ENCODE measurements at regions not wholly inside any gene's neighbourhood (a gene's known extent, or its start where the extent isn't known, plus 50 kb on each side); places are given as distances from the start of the nearest gene placed in this dataset.

DNA sequence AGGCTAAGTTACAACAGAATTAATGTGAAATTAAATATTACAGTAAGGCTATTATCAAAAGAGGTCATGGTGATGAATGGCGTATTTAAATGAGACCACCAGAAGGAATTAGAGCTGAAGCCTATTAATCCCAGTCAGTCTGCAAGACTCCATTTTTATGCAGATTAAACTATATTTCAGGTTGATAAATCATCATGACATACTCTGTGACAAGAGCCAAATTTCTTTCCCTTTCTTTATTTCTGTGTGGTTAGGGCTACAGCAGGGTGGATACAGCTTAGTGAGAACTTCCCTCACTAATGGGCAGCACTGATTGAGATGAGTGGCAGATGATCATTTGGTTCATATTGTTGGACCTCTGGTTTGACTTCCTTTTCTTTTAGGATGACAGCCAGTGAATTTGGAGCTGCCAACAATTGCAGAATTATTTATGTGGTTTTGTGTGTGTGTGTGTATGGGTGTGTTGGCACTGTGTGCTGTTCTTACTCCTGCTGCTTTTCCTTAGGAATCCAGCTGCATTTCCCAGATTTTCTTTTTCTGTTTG, 481.3 kb downstream of the PIK3C3 start:
- Histone ChIP-seq H3T11ph (ENCODE audit: low read length) (no peak overlapping the region), H2BK12ac (ENCODE audit: insufficient read length, low read depth, low read length) (no peak overlapping the region)
- H3K27ac Mint-ChIP-seq = no peak overlapping the region

More for the DNA sequence above, 481.3 kb downstream of the PIK3C3 start:
- Histone ChIP-seq H2BK20ac (ENCODE audit: low read depth, low read length, poor library complexity, severe bottlenecking) (no peak overlapping the region), H3K14ac (ENCODE audit: insufficient read depth, low read length) (no peak overlapping the region), H3K23ac (ENCODE audit: insufficient read length, low read depth, low read length) (no peak overlapping the region), H2BK120ac (ENCODE audit: low read depth, low read length, poor library complexity, severe bottlenecking) (no peak overlapping the region), H3K23me2 (ENCODE audit: insufficient read length, low read depth, low read length, poor library complexity, severe bottlenecking) (no peaks in the 10 kb centered on the region), H3K18ac (ENCODE audit: insufficient read length, low read depth, low read length) (no peak overlapping the region), H2BK5ac (ENCODE audit: insufficient read length, low read length) (no peak overlapping the region), H3K4me2 (ENCODE audit: insufficient read depth, insufficient read length, low read length) (no peak overlapping the region), H3K4ac (ENCODE audit: low read depth, low read length) (no peak overlapping the region), H3K9ac (ENCODE audit: extremely low read depth, insufficient read length, low read length) (no peak overlapping the region), H4K5ac (ENCODE audit: insufficient read length, low read depth, low read length) (no peak overlapping the region), H3K79me1 (ENCODE audit: insufficient read depth, low read depth, low read length, poor library complexity, severe bottlenecking) (no peaks in the 10 kb centered on the region), H3K4me1 (ENCODE audit: insufficient read depth, low read length) (no peaks in the 10 kb centered on the region), H4K8ac (replicated peaks; ENCODE audit: insufficient read length, low read depth, low read length) (no peak overlapping the region), H2BK15ac (ENCODE audit: low read depth, low read length) (no peak overlapping the region), H3K56ac (ENCODE audit: insufficient read length, low read depth, low read length) (no peak overlapping the region), H2AK5ac (ENCODE audit: insufficient read length, low read length) (no peak overlapping the region), H3K27ac (ENCODE audit: insufficient read length, low read depth, low read length) (no peak overlapping the region), H3K9me3 (ENCODE audit: control insufficient read depth, low read depth, low read length) (no peaks in the 10 kb centered on the region), H4K91ac (ENCODE audit: insufficient read length, low read depth, low read length) (no peak overlapping the region), H3K79me2 (ENCODE audit: insufficient read depth, low read length) (no peaks in the 10 kb centered on the region), H2AFZ (ENCODE audit: low read length) (no peak overlapping the region), H4K20me1 (ENCODE audit: control insufficient read depth, insufficient read depth, insufficient read length) (no peaks in the 10 kb centered on the region), H3K27me3 (ENCODE audit: insufficient read depth, low read length) (no peaks in the 10 kb centered on the region)
- TF ChIP-seq, protein P1, sequence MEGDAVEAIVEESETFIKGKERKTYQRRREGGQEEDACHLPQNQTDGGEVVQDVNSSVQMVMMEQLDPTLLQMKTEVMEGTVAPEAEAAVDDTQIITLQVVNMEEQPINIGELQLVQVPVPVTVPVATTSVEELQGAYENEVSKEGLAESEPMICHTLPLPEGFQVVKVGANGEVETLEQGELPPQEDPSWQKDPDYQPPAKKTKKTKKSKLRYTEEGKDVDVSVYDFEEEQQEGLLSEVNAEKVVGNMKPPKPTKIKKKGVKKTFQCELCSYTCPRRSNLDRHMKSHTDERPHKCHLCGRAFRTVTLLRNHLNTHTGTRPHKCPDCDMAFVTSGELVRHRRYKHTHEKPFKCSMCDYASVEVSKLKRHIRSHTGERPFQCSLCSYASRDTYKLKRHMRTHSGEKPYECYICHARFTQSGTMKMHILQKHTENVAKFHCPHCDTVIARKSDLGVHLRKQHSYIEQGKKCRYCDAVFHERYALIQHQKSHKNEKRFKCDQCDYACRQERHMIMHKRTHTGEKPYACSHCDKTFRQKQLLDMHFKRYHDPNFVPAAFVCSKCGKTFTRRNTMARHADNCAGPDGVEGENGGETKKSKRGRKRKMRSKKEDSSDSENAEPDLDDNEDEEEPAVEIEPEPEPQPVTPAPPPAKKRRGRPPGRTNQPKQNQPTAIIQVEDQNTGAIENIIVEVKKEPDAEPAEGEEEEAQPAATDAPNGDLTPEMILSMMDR (conservative IDR thresholded peaks at IDR 0.05) = no peak
- no peaks in the 10 kb centered on the region for H3K4me1 Mint-ChIP-seq
- H3K27me3 Mint-ChIP-seq (ENCODE audit: low read depth) = no peaks in the 10 kb centered on the region
- H3K9me3 Mint-ChIP-seq = peaks cover 3 to 5% of the 10 kb centered on the region in 2 experiments; a peak in 4 of 5 replicates
- no peak for DNase-seq
- no peak overlapping the region for H3K4me3 Mint-ChIP-seq
- peaks cover 0 to 3% (median 0%) of the 10 kb centered on the region in 3 experiments; a peak in 2 of 7 replicates for H3K36me3 Mint-ChIP-seq (ENCODE audit: insufficient read depth in 1 of 3, low read depth in 3 of 3)
- WGBS (ENCODE audit: extremely low coverage, insufficient read length, low lambda C conversion rate) = no CpG with 5 or more reads among the region's 1 CpG
